Activated CD4-positive, CD25-positive, alpha-beta regulatory T cell (primary cell): ENCODE measurements at regions not wholly inside any gene's neighbourhood (a gene's known extent, or its start where the extent isn't known, plus 50 kb on each side); places are given as distances from the start of the nearest gene placed in this dataset.

ENCODE experiments used
- DNase-seq, 4 experiments: peaks; one replicate each; lab custom pipeline; 2025; lab: John Stamatoyannopoulos, UW

GRCh38 chr21:35424122-35424521 is 375.0 kb upstream of the RUNX1 start:
- DNase-seq = no peak

DNA sequence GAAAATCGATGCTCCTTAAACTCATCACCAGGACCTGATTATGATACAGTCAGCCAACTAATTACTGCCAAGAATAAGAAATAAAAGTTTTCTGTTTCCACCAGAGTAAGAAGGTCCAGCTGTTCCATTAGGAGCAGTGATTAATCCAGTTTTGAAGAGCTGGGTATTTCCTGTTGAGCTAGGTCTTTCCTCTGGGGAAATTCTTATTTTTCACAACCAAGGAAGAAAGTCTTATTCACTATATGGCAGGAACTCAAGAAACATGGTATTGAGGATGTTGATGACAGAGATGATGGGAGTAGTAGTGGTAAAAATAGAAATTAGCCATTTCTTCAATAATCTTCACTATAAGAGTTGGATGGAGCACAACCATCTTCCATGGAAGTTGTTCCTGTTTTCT is 374.6 kb upstream of the RUNX1 start:
- no peak for DNase-seq

DNA sequence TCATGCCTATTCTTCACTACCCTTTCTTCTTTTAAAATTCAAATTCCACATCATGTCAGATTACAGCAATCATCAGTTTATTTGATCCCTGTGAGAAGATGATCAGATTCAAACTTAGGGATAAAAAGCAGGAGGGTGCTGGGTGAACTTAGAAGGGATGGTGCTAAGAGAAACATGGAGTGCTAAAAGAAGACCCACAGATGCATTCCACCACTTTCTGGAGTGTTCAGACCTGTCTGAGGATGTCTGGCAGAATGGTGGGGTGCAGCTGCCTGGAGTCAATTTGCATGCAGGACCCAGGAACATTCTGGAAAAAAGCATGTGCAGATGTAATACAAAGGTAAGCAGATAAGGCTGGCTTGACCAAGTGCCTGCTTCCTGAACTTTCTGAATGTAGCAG is 372.9 kb upstream of the RUNX1 start:
- DNase-seq = no peak

DNA sequence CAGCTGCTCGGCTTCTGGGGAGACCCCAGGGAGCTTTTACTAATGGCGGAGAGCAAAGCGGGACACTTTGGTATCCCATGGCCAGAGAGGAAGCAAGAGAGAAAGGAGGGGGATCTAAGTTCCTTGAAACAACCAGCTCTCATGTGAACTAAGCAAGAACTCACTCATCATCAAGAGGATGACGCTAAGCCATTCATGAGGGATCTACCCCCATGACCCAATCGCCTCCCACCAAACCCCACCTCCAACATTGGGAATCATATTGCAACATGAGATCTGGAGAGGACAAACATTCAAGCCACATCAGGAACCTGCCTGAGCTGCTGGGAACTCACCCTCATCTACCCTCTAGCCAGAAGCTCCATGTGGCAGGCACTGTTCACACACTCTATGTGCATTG is 372.1 kb upstream of the RUNX1 start:
- no peak for DNase-seq

GRCh38 chr21:35420656-35421055 is 371.6 kb upstream of the RUNX1 start:
- no peak for DNase-seq

DNA sequence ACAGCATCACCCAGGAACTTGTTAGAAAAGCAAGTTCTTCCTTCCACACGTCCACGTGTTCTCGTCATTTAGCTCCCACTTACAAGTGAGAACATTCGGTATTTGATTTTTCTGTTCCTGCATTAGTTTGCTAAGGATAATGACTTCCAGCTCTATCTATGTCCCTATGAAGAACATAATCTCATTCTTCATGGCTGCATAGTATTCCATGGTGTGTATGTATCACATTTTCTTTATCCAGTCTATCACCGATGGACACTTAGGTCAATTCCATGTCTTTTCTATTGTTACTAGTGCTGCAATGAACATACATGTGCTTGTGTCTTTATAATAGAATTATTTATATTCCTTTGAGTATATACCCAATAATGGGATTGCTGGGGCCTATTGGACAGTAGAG is 368.7 kb upstream of the RUNX1 start:
- DNase-seq = no peak

DNA sequence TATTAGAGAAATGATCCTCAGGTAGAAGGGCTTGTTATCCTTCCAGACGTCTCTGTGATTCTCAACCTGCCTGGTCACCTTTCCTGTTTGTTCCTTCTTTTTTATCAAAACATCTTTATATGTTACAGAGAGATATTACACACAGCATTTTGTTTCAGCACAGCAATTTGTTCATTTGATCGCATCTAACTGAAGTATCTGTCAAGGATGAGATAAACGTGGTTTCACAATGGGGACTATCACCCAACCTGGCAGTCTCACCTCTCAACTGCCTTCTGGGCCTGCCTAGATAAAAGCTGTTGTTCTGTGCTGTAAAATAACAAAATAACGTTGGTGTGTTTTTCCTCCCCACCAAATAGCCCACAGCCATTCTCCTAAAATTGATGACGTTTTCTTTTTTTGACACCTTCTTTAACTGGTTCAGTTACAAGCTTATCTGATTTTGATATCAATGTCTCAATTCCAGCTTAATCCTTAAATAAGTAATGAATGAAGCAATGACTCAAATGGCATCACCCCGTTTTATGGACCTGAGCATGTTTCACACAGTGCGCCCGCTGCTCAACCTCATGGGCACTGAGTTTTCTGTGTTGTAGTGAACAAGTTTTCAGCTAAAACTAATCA is 367.9 kb upstream of the RUNX1 start:
- no peak for DNase-seq

DNA sequence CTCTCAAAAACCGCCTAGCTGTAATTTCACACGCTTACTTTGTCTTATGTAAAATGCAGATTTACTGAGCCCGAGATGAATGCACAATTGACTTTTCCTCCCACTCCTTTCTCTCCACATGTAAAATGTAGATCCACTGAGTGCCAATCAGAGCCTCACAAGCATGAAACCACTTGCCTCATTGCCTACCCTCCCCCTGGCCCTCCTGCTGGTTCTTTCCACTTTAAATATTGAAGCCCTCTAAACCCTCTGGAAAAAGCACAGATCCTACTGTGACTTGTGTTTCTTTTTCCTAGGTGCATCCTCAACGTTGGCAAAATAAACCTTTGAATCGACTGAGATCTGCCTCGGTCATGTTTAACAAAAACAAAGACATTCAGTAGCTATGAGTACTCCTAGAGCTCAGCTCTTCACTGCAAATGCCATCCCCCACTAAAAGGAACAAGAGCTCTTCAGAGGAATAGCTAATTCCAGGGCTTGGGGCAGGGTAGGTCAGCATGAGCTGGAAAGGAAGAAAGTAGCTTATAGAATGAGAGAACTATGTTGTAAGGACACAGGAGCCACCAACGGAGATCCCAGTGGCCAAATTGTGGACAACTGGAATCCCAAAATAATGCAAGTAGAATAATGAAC is 365.5 kb upstream of the RUNX1 start:
- DNase-seq = no peak

DNA sequence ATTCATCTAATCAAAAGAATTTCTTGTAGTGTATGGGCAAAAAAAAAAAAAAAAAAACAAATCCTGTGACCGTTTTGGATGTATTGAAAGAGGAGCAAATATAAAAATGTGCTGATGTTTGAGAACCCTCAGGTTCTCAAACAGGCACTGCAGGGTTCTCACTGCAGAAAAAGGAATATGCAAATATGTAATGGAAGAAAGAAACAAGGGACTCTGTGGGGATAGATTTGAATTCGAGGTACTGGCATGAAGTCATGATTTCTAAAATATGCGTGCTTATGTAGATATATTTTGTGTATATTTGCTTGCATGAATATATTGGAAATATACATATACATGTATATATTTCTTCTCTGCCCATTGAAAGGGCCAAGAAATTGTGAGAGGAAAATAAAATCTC is 365.0 kb upstream of the RUNX1 start:
- DNase-seq = no peak

GRCh38 chr21:35412231-35412630 is 363.1 kb upstream of the RUNX1 start:
- no peak for DNase-seq

DNA sequence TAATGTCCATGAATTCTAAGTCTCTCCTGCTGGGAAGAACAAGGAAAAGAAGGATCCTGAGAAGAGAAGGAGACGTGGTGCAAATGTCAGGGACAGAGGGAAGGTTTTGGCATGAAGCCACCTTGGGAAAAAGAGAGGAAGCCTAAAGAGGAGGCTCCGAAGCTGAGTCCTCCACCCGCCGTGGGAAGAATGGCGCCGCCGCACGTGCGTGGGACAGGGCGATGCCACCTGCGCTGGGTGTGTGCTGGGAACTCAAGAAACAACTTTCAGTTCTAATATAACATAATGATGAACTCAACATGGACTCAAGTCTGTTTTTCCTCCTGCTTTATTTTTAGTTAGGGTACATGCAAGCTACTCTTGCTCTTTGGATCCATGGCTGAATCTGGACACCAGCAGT is 362.3 kb upstream of the RUNX1 start:
- DNase-seq = no peak

GRCh38 chr21:35410656-35411055 is 361.6 kb upstream of the RUNX1 start:
- no peak for DNase-seq

DNA sequence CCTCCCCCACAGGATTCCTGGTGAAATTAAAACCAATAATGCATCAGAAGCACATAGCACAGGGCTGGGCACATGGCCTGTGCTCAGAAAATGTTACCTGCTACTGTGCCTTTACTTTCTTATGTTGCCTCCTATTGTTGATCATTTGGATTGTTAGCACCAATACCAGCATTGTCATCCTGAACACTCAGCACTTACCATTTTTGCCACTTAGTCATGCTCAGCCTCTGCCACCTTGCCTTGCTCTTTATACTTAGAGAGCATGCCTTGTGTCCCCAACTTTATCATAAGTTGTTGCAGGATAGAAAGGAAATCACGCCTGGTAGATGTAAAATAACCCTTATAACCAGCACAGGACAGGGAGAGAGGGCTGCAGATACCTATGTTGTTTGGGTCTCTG is 361.0 kb upstream of the RUNX1 start:
- no peak for DNase-seq

DNA sequence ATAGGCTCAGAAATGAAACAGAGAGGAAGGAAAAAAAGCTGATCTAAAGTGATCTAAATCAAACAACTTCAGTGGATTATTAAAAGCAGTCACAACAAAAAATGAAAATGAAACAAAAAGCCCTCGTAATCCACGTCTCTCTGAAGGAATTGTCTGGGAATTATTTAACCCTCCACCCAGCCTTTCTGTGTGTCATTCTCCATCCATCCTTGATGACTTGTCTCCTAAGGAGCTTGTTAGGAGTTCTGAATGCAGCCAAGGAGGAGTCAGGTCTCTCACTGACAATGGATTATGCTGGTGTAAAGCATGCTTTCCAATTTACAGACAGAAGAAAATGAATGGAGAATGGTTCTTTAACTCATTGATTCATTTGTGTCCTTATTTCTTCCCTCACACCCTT is 359.3 kb upstream of the RUNX1 start:
- no peak for DNase-seq

DNA sequence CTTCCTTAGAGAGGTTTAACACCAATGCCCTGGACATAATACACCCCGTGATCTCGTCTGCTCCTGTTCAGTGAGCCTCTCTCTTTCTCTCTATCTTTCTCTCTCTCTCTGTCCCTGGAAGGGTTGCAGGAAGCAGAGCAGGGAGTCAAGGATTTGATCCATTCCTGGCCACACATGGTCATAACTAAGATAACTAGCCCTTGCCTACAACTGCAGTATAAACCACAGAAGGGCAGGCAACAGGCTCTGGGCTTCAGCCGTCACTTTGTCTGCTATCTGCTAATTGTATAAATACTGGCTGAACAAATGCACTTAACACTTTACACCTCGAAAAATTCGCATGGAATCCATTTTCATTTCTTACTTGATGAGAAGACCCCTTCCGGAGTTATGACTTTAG is 357.5 kb upstream of the RUNX1 start:
- DNase-seq = no peak

DNA sequence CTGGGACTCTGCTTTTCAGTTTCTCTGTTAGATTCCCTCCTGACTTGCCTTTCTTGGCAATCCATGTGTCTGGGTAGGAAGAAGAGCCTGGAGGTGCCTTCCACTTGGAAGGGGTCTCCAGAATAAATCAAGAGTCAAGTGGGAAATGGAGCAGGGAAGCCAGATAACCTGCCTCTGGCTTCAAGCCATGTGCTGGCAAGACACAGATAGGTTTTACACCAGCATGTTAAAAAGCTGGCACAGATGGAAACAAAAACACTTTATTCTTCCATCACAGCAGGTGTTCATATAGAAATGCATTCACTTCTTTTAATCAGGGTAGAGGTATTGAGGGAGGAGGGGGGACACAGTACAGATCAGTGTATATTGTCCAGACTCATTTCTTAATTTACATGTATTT is 356.9 kb upstream of the RUNX1 start:
- no peak for DNase-seq

- no peak for DNase-seq
Measured at GRCh38 chr21:35404247-35404646, 355.1 kb upstream of the RUNX1 start.

DNA sequence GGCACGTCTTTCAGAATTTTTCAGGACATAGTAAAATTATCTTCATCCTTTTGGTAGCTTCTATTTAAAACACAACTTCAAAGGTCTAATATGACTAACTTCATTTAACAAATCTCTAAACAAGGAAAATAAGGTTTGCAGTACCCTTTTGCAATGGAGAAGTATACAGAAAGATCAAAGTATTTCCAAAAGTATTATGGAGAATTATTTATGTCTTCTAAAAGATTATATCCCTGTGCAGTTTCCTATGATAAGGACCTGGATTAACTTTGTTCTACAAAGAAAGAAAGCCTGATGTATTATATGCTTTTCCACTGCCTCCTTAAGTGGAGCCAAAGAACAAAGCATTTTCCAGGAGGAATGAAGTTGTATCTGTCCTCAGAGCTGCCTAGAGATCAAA is 353.0 kb upstream of the RUNX1 start:
- DNase-seq = no peak

DNA sequence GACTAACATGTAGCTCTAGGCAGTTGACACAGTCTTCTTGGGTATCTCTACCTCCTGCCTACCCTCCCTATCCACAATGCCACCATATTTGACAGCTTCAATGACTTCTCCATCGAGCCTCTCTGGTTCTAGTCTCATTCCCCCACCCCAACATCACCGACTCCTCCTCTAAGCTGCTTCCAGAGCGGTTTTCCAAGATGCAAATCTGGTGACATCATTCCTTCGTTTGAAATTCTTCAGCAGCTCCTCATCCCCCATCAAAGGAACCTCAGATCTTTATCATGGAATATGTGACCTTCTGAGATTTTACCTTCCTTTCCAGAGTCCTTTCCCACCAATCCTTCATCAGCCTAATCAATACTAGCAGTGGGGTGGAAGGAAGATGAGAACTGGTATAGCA is 352.4 kb upstream of the RUNX1 start:
- DNase-seq = no peak

GRCh38 chr21:35400233-35400939 is 351.3 kb upstream of the RUNX1 start:
- DNase-seq = no peak

DNA sequence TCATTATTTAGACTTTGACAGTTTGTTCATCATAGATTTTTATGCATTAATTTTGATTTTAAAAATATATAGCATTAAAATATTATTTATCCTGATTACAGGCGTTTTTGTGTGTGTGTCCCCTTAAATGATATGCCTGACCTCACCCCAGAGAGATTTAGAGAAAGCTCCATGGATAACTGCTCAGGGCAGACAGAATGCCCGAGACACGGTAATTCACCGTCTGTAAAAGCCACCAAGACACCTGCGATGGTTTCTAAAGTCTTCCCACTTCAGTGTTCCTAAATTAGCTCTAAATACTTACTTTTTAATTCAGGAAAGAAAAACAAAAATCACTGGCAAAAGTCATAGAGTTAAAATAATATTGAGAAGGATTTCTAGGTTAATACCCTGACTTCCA is 350.6 kb upstream of the RUNX1 start:
- DNase-seq = no peak

GRCh38 chr21:35399002-35399530 is 350.0 kb upstream of the RUNX1 start:
- no peak for DNase-seq

- no peak for DNase-seq
Measured at GRCh38 chr21:35398346-35398982, 349.4 kb upstream of the RUNX1 start.
